T-cell (primary cell): ENCODE measurements at regions not wholly inside any gene's neighbourhood (a gene's known extent, or its start where the extent isn't known, plus 50 kb on each side); places are given as distances from the start of the nearest gene placed in this dataset.
"Not testable (repeated sequence)": the region's sequence is repeated elsewhere in the genome, so short reads cannot be mapped to it uniquely, and the experiment has no call there.

Experiments used
- ATAC-seq, 4 experiments: fragments of 200-7000 bp in 3 of 4; fragments of 150-1000 bp in 1 of 4; cut with Tn5 transposase; replicated peaks in 1 of 4; 1 replicate in 3 of 4; 2 replicates in 1 of 4; pipeline ENCODE4 v1.10.0; 2021; ENCODE audit warnings: moderate library complexity in 3 of 4, mild to moderate bottlenecking in 2 of 4, moderate number of reproducible peaks in 1 of 4
- CTCF ChIA-PET, 2 donors: fragments of 300-600 bp; sonication (Branson Sonifier 250); formaldehyde crosslinking; loops; one replicate each; lab custom pipeline; 2022; ENCODE audit warnings: antibody characterized with exemption in 2 of 2; lab: Charles Lee
- POLR2A ChIA-PET, 2 donors: fragments of 300-600 bp; sonication (Branson Sonifier 250); formaldehyde crosslinking; loops; one replicate each; lab custom pipeline; 2022; ENCODE audit warnings: antibody characterized with exemption in 2 of 2; lab: Charles Lee
- DNase-seq, 35 experiments: peaks; one replicate each; pipeline versions ENCODE4 v3.0.0 to v3.0.0-alpha.2; 2013 to 2023
- H3K27ac ChIP-seq: one replicate; pipeline ENCODE4 v1.5.1; 2013; ENCODE audit warnings: low read length
- H3K27me3 ChIP-seq, 2 experiments: replicated peaks in 1 of 2; 1 replicate in 1 of 2; 2 replicates in 1 of 2; pipeline versions ENCODE4 v1.6.1 to v1.7.0; 2013; ENCODE audit warnings: low read length in 1 of 2, mixed read lengths in 1 of 2; ENCODE audit not compliant: control insufficient read depth in 2 of 2, insufficient read depth in 2 of 2; ENCODE audit errors: extremely low read depth in 1 of 2
- H3K36me3 ChIP-seq, 2 donors: 1 replicate in 1 of 2; 2 replicates in 1 of 2; pipeline versions ENCODE4 v1.6.1 to v1.7.0; 2013; ENCODE audit warnings: low read length in 1 of 2; ENCODE audit not compliant: control insufficient read depth in 2 of 2, insufficient read depth in 1 of 2; ENCODE audit errors: extremely low read depth in 1 of 2
- H3K4me1 ChIP-seq, 2 experiments: 1 replicate in 1 of 2; 2 replicates in 1 of 2; pipeline versions ENCODE4 v1.6.1 to v1.7.0; 2013; ENCODE audit warnings: low read length in 2 of 2, mixed read lengths in 1 of 2; ENCODE audit not compliant: insufficient read depth in 2 of 2, control insufficient read depth in 1 of 2; ENCODE audit errors: extremely low read depth in 1 of 2
- H3K4me3 ChIP-seq, 2 donors: 1 replicate in 1 of 2; 2 replicates in 1 of 2; pipeline versions ENCODE4 v1.5.1 to v1.7.0; 2013; ENCODE audit warnings: mild to moderate bottlenecking in 2 of 2, low read length in 1 of 2, moderate library complexity in 1 of 2; ENCODE audit not compliant: control insufficient read depth in 1 of 2; ENCODE audit errors: extremely low read depth in 1 of 2
- H3K9me3 ChIP-seq: 2 replicates; pipeline ENCODE4 v1.7.0; 2013
- H3K27ac Mint-ChIP-seq, 2 donors: one replicate each; pipeline ENCODE4 v1.8.0; 2020 to 2021; ENCODE audit warnings: mild to moderate bottlenecking in 2 of 2, mixed read lengths in 2 of 2
- H3K27me3 Mint-ChIP-seq, 2 donors: one replicate each; pipeline ENCODE4 v1.8.0; 2021 to 2022; ENCODE audit warnings: mixed read lengths in 2 of 2
- H3K36me3 Mint-ChIP-seq: one replicate; pipeline ENCODE4 v1.8.0; 2021; ENCODE audit warnings: mixed read lengths
- H3K4me1 Mint-ChIP-seq, 3 donors: one replicate each; pipeline ENCODE4 v1.8.0; 2020 to 2022; ENCODE audit warnings: mixed read lengths in 3 of 3, mild to moderate bottlenecking in 1 of 3
- H3K4me3 Mint-ChIP-seq, 3 donors: one replicate each; pipeline ENCODE4 v1.8.0; 2020 to 2022; ENCODE audit warnings: mild to moderate bottlenecking in 3 of 3, mixed read lengths in 3 of 3, moderate library complexity in 3 of 3
- H3K9me3 Mint-ChIP-seq, 3 donors: one replicate each; pipeline ENCODE4 v1.8.0; 2020 to 2022; ENCODE audit warnings: mixed read lengths in 3 of 3
- WGBS: methylation state at CpG from one replicate; pipeline ENCODE4 v1.1.5; 2013; ENCODE audit warnings: missing lambda C conversion rate; ENCODE audit not compliant: insufficient coverage; 5-methylcytosine and 5-hydroxymethylcytosine counted together

DNA sequence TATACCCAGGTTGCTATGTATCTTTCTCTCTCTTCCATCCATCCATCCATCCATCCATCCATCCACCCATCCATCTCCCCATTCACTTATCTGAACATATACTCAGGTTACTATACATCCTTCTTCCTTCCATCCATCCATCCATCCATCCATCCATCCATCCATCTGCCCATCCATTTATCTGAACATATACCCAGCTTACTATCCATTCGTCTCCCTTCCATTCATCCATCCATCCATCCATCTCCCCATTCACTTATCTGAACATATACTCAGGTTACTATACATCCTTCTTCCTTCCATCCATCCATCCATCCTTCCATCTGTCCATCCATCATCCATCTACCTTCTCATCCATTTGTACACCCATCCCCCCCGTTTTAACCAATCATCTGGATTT is 75.9 kb upstream of the SFSWAP start:
- H3K27ac ChIP-seq, DNase-seq, CTCF ChIA-PET, H3K4me1 Mint-ChIP-seq, H3K9me3 Mint-ChIP-seq, H3K36me3 ChIP-seq, H3K4me3 ChIP-seq, H3K4me1 ChIP-seq, H3K27ac Mint-ChIP-seq, H3K36me3 Mint-ChIP-seq, ATAC-seq, H3K4me3 Mint-ChIP-seq, H3K9me3 ChIP-seq, POLR2A ChIA-PET: not testable (repeated sequence)
- 71% methylated on average over 2 of the region's 2 CpGs for WGBS
- peaks cover 9 to 24% of the 10 kb centered on the region in 2 donors for H3K27me3 Mint-ChIP-seq
- peaks cover 0 to 41% of the 10 kb centered on the region in 2 experiments for H3K27me3 ChIP-seq

GRCh38 chr12:131635491-131636122 is 75.3 kb upstream of the SFSWAP start:
- Histone ChIP-seq H3K4me1 (no peaks in the 10 kb centered on the region), H3K9me3 (no peaks in the 10 kb centered on the region), H3K4me3 (no peak overlapping the region), H3K27me3 (peaks cover 0 to 43% of the 10 kb centered on the region in 2 experiments), H3K36me3 (no peaks in the 10 kb centered on the region), H3K27ac (no peak overlapping the region)
- Mint-ChIP-seq H3K4me1 (peaks cover 0 to 6% (median 0%) of the 10 kb centered on the region in 3 donors), H3K27ac (no peak overlapping the region), H3K4me3 (no peak overlapping the region), H3K36me3 (no peaks in the 10 kb centered on the region), H3K27me3 (peaks cover 13 to 24% of the 10 kb centered on the region in 2 donors), H3K9me3 (peaks cover 0 to 3% (median 0%) of the 10 kb centered on the region in 3 donors)
- ChIA-PET POLR2A (no interaction called here), CTCF (no interaction called here)
- WGBS: no CpG with 5 or more reads among the region's 6 CpGs
- no peak for ATAC-seq
- DNase-seq: no peak

GRCh38 chr12:131636266-131636665 is 74.6 kb upstream of the SFSWAP start:
- Mint-ChIP-seq H3K4me1 (peaks cover 0 to 4% (median 0%) of the 10 kb centered on the region in 3 donors), H3K4me3 (no peak overlapping the region), H3K9me3 (peaks cover 0 to 3% (median 0%) of the 10 kb centered on the region in 3 donors), H3K27ac (no peak overlapping the region), H3K27me3 (peaks cover 13 to 21% of the 10 kb centered on the region in 2 donors), H3K36me3 (no peaks in the 10 kb centered on the region)
- ATAC-seq: no peak
- ChIA-PET POLR2A (no interaction called here), CTCF (no interaction called here)
- Histone ChIP-seq H3K36me3 (no peaks in the 10 kb centered on the region), H3K27ac (no peak overlapping the region), H3K27me3 (peaks cover 0 to 43% of the 10 kb centered on the region in 2 experiments), H3K4me1 (no peaks in the 10 kb centered on the region), H3K9me3 (no peaks in the 10 kb centered on the region), H3K4me3 (no peak overlapping the region)
- WGBS: 81% methylated on average over 6 of the region's 8 CpGs
- no peak for DNase-seq

GRCh38 chr12:131636940-131637750 is 73.7 kb upstream of the SFSWAP start:
- peaks cover 13 to 20% of the 10 kb centered on the region in 2 donors for H3K27me3 Mint-ChIP-seq

DNA sequence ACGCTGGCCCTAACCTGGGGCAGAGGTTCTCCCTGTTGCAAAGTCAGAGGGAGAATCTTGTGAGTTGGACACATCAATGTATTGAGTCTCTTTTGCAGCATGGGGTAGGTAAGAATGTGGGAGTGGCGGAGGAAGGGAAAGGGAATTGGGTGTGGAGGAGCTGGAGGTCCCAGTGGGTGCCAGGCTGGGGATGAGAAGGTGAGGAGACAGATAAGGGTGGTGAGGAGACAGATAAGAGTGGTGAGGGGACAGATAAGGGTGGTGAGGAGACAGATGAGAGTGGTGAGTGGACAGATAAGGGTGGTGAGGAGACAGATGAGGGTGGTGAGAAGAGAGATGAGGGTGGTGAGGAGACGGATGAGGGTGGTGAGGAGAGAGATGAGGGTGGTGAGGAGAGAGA is 72.9 kb upstream of the SFSWAP start:
- Histone ChIP-seq H3K9me3 (no peaks in the 10 kb centered on the region), H3K27ac (no peak overlapping the region), H3K36me3 (no peaks in the 10 kb centered on the region), H3K4me3 (no peak overlapping the region), H3K4me1 (no peaks in the 10 kb centered on the region), H3K27me3 (peaks cover 0 to 54% of the 10 kb centered on the region in 2 experiments)
- ChIA-PET CTCF (no interaction called here), POLR2A (no interaction called here)
- no peak for DNase-seq
- H3K36me3 Mint-ChIP-seq: no peaks in the 10 kb centered on the region
- no peaks in the 10 kb centered on the region for H3K9me3 Mint-ChIP-seq
- H3K27me3 Mint-ChIP-seq: peaks cover 12 to 21% of the 10 kb centered on the region in 2 donors
- WGBS: 90% methylated on average over 3 of the region's 3 CpGs
- no peak overlapping the region for H3K27ac Mint-ChIP-seq
- peaks cover 0 to under 1% (median 0%) of the 10 kb centered on the region in 3 donors for H3K4me1 Mint-ChIP-seq
- no peak overlapping the region for H3K4me3 Mint-ChIP-seq
- ATAC-seq: no peak

More at GRCh38 chr12:131636940-131637750, 73.7 kb upstream of the SFSWAP start:
- Mint-ChIP-seq H3K9me3 (peaks cover 0 to 3% (median 0%) of the 10 kb centered on the region in 3 donors), H3K36me3 (no peaks in the 10 kb centered on the region), H3K27ac (no peak overlapping the region), H3K4me3 (no peak overlapping the region), H3K4me1 (no peaks in the 10 kb centered on the region)
- no peaks in the 10 kb centered on the region for H3K9me3 ChIP-seq
- H3K27ac ChIP-seq: no peak overlapping the region
- 73% methylated on average over 10 of the region's 18 CpGs for WGBS
- ATAC-seq (no peak), DNase-seq (no peak)
- CTCF ChIA-PET: no interaction called here
- H3K36me3 ChIP-seq: no peaks in the 10 kb centered on the region
- POLR2A ChIA-PET: no interaction called here
- no peaks in the 10 kb centered on the region for H3K4me1 ChIP-seq
- H3K4me3 ChIP-seq: no peak overlapping the region
- H3K27me3 ChIP-seq: peaks cover 0 to 45% of the 10 kb centered on the region in 2 experiments

- Histone ChIP-seq H3K4me3 (no peak overlapping the region), H3K9me3 (no peaks in the 10 kb centered on the region), H3K36me3 (no peaks in the 10 kb centered on the region), H3K27ac (no peak overlapping the region), H3K4me1 (no peaks in the 10 kb centered on the region), H3K27me3 (peaks cover 0 to 51% of the 10 kb centered on the region in 2 experiments)
- Mint-ChIP-seq H3K27me3 (peaks cover 15 to 25% of the 10 kb centered on the region in 2 donors), H3K36me3 (no peaks in the 10 kb centered on the region), H3K4me1 (peaks cover 0 to 7% (median 0%) of the 10 kb centered on the region in 3 donors), H3K4me3 (no peak overlapping the region), H3K9me3 (no peaks in the 10 kb centered on the region), H3K27ac (no peak overlapping the region)
- ATAC-seq (no peak), DNase-seq (no peak)
- ChIA-PET CTCF (no interaction called here), POLR2A (no interaction called here)
- WGBS: 32% methylated on average over 3 of the region's 12 CpGs
These were observed 71.5 kb upstream of the SFSWAP start for GRCh38 chr12:131639270-131639940.
